Liver (tissue), 8 donors: ENCODE measurements at regions not wholly inside any gene's neighbourhood (a gene's known extent, or its start where the extent isn't known, plus 50 kb on each side); places are given as distances from the start of the nearest gene placed in this dataset.

Experiments
- DNase-seq: peaks from one replicate; pipeline ENCODE4 v3.0.0-alpha.2; 2017; ENCODE audit warnings: low spot score
- H3K27ac ChIP-seq, 2 donors: one replicate each; pipeline ENCODE4 v1.7.0; 2013; ENCODE audit warnings: inconsistent platforms in 2 of 2, low read length in 2 of 2, control low read depth in 1 of 2, low read depth in 1 of 2, mild to moderate bottlenecking in 1 of 2
- H3K27me3 ChIP-seq, 4 donors: one replicate each; pipeline versions ENCODE4 v1.6.1 to v1.7.0; 2013; ENCODE audit warnings: low read length in 3 of 4, inconsistent platforms in 1 of 4, mild to moderate bottlenecking in 1 of 4, moderate library complexity in 1 of 4; ENCODE audit not compliant: control insufficient read depth in 4 of 4, insufficient read depth in 4 of 4
- H3K36me3 ChIP-seq, 4 donors: one replicate each; pipeline versions ENCODE4 v1.6.1 to v1.7.0; 2013; ENCODE audit warnings: low read length in 3 of 4, mild to moderate bottlenecking in 3 of 4, low read depth in 1 of 4, moderate library complexity in 1 of 4; ENCODE audit not compliant: control insufficient read depth in 4 of 4, insufficient read depth in 3 of 4
- H3K4me1 ChIP-seq, 4 donors: one replicate each; pipeline versions ENCODE4 v1.6.1 to v1.7.0; 2013; ENCODE audit warnings: low read length in 3 of 4, mild to moderate bottlenecking in 3 of 4, moderate library complexity in 1 of 4; ENCODE audit not compliant: control insufficient read depth in 4 of 4, insufficient read depth in 4 of 4
- H3K4me3 ChIP-seq, 3 donors: one replicate each; pipeline versions ENCODE4 v1.6.1 to v1.7.0; 2013; ENCODE audit warnings: low read length in 3 of 3, control low read depth in 1 of 3, low read depth in 1 of 3, mild to moderate bottlenecking in 1 of 3
- H3K9ac ChIP-seq, 2 donors: one replicate each; pipeline ENCODE4 v1.7.0; 2013; ENCODE audit warnings: low read length in 2 of 2, mild to moderate bottlenecking in 2 of 2, moderate library complexity in 2 of 2, control low read depth in 1 of 2, low read depth in 1 of 2
- H3K9me3 ChIP-seq, 4 donors: one replicate each; pipeline versions ENCODE4 v1.6.1 to v1.7.0; 2013; ENCODE audit warnings: low read length in 3 of 4; ENCODE audit not compliant: control insufficient read depth in 4 of 4
- ATF3 ChIP-seq: IDR thresholded peaks from 2 replicates; pipeline ENCODE4 v1.6.1; 2016; ENCODE audit warnings: antibody characterized with exemption
- CTCF ChIP-seq: fragments of 150-350 bp; IDR thresholded peaks from 2 replicates; pipeline ENCODE4 v1.5.1; 2017; ENCODE audit warnings: improper control_type of control experiment, low read depth, low read length; ENCODE audit not compliant: missing input control
- EGR1 ChIP-seq, 2 donors: IDR thresholded peaks; 2 replicates each; pipeline ENCODE4 v1.6.1; 2016 to 2018; ENCODE audit warnings: antibody characterized with exemption in 2 of 2, low read depth in 2 of 2
- FOXA1 ChIP-seq: IDR thresholded peaks from 2 replicates; pipeline ENCODE4 v1.6.1; 2016; ENCODE audit warnings: antibody characterized with exemption
- FOXA2 ChIP-seq: IDR thresholded peaks from 2 replicates; pipeline ENCODE4 v1.6.1; 2016; ENCODE audit warnings: antibody characterized with exemption
- HNF4G ChIP-seq: IDR thresholded peaks from 2 replicates; pipeline ENCODE4 v1.6.1; 2016; ENCODE audit warnings: antibody characterized with exemption
- JUND ChIP-seq, 2 donors: IDR thresholded peaks; 2 replicates each; pipeline ENCODE4 v1.6.1; 2016; ENCODE audit warnings: antibody characterized with exemption in 2 of 2
- MAX ChIP-seq: IDR thresholded peaks from 2 replicates; pipeline ENCODE4 v1.6.1; 2016; ENCODE audit warnings: antibody characterized with exemption
- RAD21 ChIP-seq, 2 donors: IDR thresholded peaks; 2 replicates each; pipeline ENCODE4 v1.6.1; 2016; ENCODE audit warnings: antibody characterized with exemption in 2 of 2, mild to moderate bottlenecking in 2 of 2
- REST ChIP-seq: IDR thresholded peaks from 2 replicates; pipeline ENCODE4 v1.6.1; 2016; ENCODE audit warnings: antibody characterized with exemption, mild to moderate bottlenecking
- TAF1 ChIP-seq: conservative IDR thresholded peaks from 2 replicates; pipeline ENCODE4 v1.6.1; 2016; ENCODE audit warnings: antibody characterized with exemption, mild to moderate bottlenecking
- YY1 ChIP-seq: IDR thresholded peaks from 2 replicates; pipeline ENCODE4 v1.6.1; 2016; ENCODE audit warnings: antibody characterized with exemption, mild to moderate bottlenecking
- ZBTB33 ChIP-seq: IDR thresholded peaks from 2 replicates; pipeline ENCODE4 v1.6.1; 2016; ENCODE audit warnings: antibody characterized with exemption
- WGBS: extraction: QIAGEN DNeasy Blood & Tissue Kit; methylation state at CpG from one replicate; pipeline ENCODE4 v1.1.7; 2013; 5-methylcytosine and 5-hydroxymethylcytosine counted together
- donor health status: healthy.
- donor health status: healthy.
- donor health status: healthy.
- donor health status: healthy.
- donor health status: healthy.

- Histone ChIP-seq H3K9me3 (peaks cover 0 to under 1% (median 0%) of the 10 kb centered on the region in 4 donors), H3K4me3 (no peak overlapping the region), H3K9ac (no peak overlapping the region), H3K36me3 (no peaks in the 10 kb centered on the region), H3K4me1 (no peaks in the 10 kb centered on the region), H3K27me3 (peaks cover 0 to 5% (median 0%) of the 10 kb centered on the region in 4 donors), H3K27ac (no peak overlapping the region)
- WGBS: 76% methylated on average over 18 of the region's 19 CpGs
- no peak for TF ChIP-seq RAD21 (IDR thresholded peaks at IDR 0.05)
- TF ChIP-seq HNF4G: no peak
- TF ChIP-seq YY1: no peak
- TF ChIP-seq MAX: no peak
- no peak for TF ChIP-seq ZBTB33
- no peak for DNase-seq
Observed at GRCh38 chr18:78584459-78585022, 395.1 kb upstream of the SALL3 start.

GRCh38 chr18:78586586-78586985, 393.0 kb upstream of the SALL3 start:
- no peak overlapping the region for H3K27ac ChIP-seq
- no peak for DNase-seq
- no peak overlapping the region for H3K9ac ChIP-seq
- peaks cover 0 to 2% (median 1%) of the 10 kb centered on the region in 4 donors for H3K27me3 ChIP-seq
- no peak for TF ChIP-seq FOXA2
- no peak for TF ChIP-seq JUND (IDR thresholded peaks at IDR 0.05)
- TF ChIP-seq TAF1: no peak
- TF ChIP-seq ZBTB33: no peak
- TF ChIP-seq ATF3: no peak
- TF ChIP-seq CTCF: no peak
- no peak for TF ChIP-seq MAX
- TF ChIP-seq EGR1 (IDR thresholded peaks at IDR 0.05; ENCODE audit: low read depth in 2 of 2): no peak
- TF ChIP-seq FOXA1: no peak
- TF ChIP-seq REST: no peak
- no peak overlapping the region for H3K4me3 ChIP-seq
- WGBS: 83% methylated on average over 7 of the region's 7 CpGs
- no peaks in the 10 kb centered on the region for H3K4me1 ChIP-seq
- no peaks in the 10 kb centered on the region for H3K36me3 ChIP-seq
- no peaks in the 10 kb centered on the region for H3K9me3 ChIP-seq
